Fibroblast of skin of back (primary cell): ENCODE measurements at regions not wholly inside any gene's neighbourhood (a gene's known extent, or its start where the extent isn't known, plus 50 kb on each side); places are given as distances from the start of the nearest gene placed in this dataset.
A peak's percentile ranks its signal among the peaks of the same experiment; 100 is the strongest.
"Not testable (repeated sequence)": the region's sequence is repeated elsewhere in the genome, so short reads cannot be mapped to it uniquely, and the experiment has no call there.

Source experiments
- DNase-seq: peaks from one replicate; pipeline ENCODE4 v3.0.0-alpha.2; 2013

DNA sequence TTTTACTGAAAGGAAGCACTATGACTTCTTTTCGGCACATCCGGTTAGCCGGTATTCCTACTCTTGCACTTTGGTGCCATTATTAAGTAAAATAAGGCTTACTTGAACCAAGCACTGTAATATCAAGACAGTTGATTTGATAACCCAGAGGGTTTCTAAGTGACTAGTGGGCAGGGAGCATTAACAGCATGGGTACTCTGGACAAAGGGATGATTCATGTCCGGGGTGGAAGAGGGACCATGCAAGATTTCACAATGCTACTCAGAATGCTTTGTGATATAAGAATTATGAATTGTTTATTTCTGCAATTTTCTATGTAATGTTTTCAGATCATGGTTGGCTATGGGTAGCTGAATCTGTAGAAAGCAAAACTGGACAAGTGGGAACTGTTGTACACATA is 282.1 kb downstream of the TDRD3 start:
- DNase-seq = no peak

- no peak for DNase-seq
These were observed 274.4 kb downstream of the TDRD3 start for GRCh38 chr13:60671386-60671785.

GRCh38 chr13:60663788-60664187 is 266.8 kb downstream of the TDRD3 start:
- DNase-seq = no peak

- no peak for DNase-seq
These were observed 265.6 kb downstream of the TDRD3 start for GRCh38 chr13:60662595-60662994.

DNA sequence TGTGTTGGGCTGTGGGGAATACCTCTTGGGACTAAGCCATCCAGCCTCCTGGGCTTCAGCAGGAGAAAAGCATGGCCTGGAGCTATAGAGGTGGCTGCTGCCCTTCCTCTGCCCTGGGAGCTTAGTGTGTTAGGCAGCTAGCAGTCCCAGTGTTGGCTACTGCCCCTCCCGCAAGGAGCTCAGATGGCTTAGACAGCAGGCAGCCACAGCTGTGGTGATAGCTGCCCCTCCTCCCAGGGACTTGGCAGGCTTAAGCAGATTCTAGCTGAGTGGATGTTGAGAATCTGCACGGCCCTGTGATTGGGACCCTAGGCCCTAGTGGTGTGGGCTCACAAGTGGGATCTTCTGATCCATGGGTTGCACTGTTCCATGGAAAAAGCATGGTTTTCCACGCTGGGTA is 264.5 kb downstream of the TDRD3 start:
- DNase-seq = no peak

GRCh38 chr13:60657586-60657985 is 260.6 kb downstream of the TDRD3 start:
- DNase-seq = not testable (repeated sequence)

- no peak for DNase-seq
These were observed 258.2 kb downstream of the TDRD3 start for GRCh38 chr13:60655256-60655655.

DNA sequence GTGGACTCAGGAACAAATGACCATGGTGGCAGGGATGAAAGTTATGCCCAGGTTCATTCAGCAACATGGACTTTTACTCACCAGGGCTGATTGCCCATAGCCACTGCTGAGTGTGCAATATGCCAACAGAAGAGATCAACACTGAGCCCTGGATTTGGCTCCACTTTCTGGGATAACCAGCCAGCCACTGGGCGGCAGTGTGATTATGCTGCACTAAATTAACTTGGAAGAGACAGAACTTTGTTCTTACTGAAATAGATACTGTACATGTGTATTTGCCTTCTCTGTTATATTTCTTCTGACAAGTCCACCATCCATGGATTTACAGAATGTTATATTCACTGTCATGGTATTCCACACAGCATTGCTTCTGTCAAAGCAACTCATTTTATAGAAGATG is 257.4 kb downstream of the TDRD3 start:
- peak; percentile 44 for DNase-seq

- DNase-seq = no peak
These were observed 250.5 kb downstream of the TDRD3 start for GRCh38 chr13:60647547-60647946.

DNA sequence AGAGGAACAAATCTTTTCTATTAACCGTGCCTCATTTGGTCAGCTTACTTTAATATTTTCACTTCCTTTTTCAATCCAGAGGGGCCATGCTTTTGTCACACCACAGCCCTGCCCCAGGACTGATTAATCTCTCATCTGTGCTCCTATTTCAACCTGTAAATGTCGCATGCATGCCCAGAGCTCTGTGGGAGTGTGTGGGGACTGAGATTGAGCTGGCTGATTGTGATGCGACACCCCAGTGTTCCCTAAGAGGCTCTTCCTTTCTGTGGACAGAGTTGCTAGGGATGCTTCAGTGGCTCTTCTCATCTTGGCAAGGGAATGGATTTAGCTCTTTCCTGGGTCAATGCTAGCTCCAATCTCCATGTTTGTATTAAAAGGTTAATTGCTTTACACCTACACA is 249.6 kb downstream of the TDRD3 start:
- DNase-seq = no peak

GRCh38 chr13:60645676-60646075 is 248.7 kb downstream of the TDRD3 start:
- no peak for DNase-seq

- DNase-seq = peak; percentile 3
These were observed 245.5 kb downstream of the TDRD3 start for GRCh38 chr13:60642552-60642951.

GRCh38 chr13:60629158-60629557 is 232.1 kb downstream of the TDRD3 start:
- DNase-seq = no peak

DNA sequence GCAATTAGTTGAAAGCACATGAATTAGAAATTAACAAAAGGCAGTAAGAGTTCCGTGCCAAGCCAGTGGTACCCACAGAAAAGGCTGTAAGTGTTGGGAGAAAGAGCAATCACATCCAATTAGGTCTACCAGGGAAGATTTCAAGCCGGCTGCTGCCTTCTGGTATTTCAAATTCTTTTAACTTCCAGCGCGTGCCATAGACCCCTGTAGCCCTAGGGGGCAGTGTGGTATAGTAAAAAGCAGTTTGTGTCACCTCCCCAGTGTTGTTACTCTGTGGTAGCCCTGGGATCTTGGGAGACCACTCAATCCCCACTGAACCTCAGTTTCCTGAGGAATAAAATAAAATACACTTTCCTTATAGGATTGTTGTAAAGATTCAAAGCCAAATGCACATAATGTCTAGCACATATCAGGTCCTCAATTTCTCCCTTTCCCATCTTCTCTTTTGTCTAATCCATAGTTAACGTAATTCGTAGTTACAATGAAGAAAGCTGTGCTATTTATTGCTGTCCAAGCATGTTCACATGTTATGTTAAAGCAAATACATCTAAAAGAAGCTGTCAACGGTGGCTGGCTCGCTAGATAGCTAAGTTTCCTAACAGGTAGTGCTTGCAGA is 230.2 kb downstream of the TDRD3 start:
- DNase-seq = peak; percentile 19
